ENCODE measurements at regions not wholly inside any gene's neighbourhood (a gene's known extent, or its start where the extent isn't known, plus 50 kb on each side); places are given as distances from the start of the nearest gene placed in this dataset.

DNA sequence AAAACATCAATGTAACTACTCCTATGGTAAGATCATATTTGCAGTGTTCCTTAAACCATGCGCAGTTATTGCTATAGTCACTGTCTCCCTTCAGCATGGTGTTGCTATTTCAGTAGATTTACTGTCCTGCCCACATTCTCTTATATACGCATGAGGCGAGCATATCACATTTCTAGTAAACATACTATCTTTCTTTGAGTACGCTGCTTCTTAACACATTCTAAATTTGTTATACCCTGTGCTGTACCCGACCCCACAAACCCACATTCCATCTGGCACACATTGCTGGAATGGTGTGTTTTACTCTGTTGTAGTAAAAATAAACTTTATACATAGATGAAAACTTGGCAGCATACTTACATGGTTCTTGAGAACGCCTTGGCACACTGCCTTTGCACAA, 163.3 kb downstream of the QPCT start:
- Histone ChIP-seq H3K9me3 (ENCODE audit: low read length) (no peaks in the 10 kb centered on the region), H3K27ac (ENCODE audit: low read length) (no peak overlapping the region), H3K4me3 (ENCODE audit: low read length) (no peak overlapping the region), H2AFZ (ENCODE audit: low read depth, low read length) (no peak overlapping the region), H3F3A (ENCODE audit: insufficient read depth, low read length, poor library complexity, severe bottlenecking) (no peaks in the 10 kb centered on the region), H3K27me3 (ENCODE audit: insufficient read depth, low read depth, low read length) (no peaks in the 10 kb centered on the region), H3K79me2 (replicated peaks; ENCODE audit: insufficient read depth, low read length) (no peaks in the 10 kb centered on the region), H3K9ac (ENCODE audit: low read length) (no peak overlapping the region), H3K36me3 (ENCODE audit: insufficient read depth, low read length) (no peaks in the 10 kb centered on the region), H3K4me2 (ENCODE audit: low read length) (no peak overlapping the region), H3K9me2 (ENCODE audit: insufficient read depth, low read length) (no peaks in the 10 kb centered on the region), H4K20me1 (ENCODE audit: insufficient read depth) (no peaks in the 10 kb centered on the region)
- TF ChIP-seq MXI1 (conservative IDR thresholded peaks at IDR 0.05; ENCODE audit: poor library complexity, severe bottlenecking) (no peak), TAF1 (IDR thresholded peaks at IDR 0.05; ENCODE audit: low read depth) (no peak), SMC3 (conservative IDR thresholded peaks at IDR 0.05; ENCODE audit: poor library complexity) (no peak), RAD21 (conservative IDR thresholded peaks at IDR 0.05) (no peak), POLR2AphosphoS5 (IDR thresholded peaks at IDR 0.05) (no peak), EZH2 (IDR thresholded peaks at IDR 0.05; ENCODE audit: borderline replicate concordance, insufficient read depth, low read length, poor library complexity, severe bottlenecking) (no peak), EP300 (conservative IDR thresholded peaks at IDR 0.05; ENCODE audit: poor library complexity, severe bottlenecking) (no peak)
- TF ChIP-seq, protein P1, sequence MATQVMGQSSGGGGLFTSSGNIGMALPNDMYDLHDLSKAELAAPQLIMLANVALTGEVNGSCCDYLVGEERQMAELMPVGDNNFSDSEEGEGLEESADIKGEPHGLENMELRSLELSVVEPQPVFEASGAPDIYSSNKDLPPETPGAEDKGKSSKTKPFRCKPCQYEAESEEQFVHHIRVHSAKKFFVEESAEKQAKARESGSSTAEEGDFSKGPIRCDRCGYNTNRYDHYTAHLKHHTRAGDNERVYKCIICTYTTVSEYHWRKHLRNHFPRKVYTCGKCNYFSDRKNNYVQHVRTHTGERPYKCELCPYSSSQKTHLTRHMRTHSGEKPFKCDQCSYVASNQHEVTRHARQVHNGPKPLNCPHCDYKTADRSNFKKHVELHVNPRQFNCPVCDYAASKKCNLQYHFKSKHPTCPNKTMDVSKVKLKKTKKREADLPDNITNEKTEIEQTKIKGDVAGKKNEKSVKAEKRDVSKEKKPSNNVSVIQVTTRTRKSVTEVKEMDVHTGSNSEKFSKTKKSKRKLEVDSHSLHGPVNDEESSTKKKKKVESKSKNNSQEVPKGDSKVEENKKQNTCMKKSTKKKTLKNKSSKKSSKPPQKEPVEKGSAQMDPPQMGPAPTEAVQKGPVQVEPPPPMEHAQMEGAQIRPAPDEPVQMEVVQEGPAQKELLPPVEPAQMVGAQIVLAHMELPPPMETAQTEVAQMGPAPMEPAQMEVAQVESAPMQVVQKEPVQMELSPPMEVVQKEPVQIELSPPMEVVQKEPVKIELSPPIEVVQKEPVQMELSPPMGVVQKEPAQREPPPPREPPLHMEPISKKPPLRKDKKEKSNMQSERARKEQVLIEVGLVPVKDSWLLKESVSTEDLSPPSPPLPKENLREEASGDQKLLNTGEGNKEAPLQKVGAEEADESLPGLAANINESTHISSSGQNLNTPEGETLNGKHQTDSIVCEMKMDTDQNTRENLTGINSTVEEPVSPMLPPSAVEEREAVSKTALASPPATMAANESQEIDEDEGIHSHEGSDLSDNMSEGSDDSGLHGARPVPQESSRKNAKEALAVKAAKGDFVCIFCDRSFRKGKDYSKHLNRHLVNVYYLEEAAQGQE (IDR thresholded peaks at IDR 0.05; ENCODE audit: borderline replicate concordance), result no peak
- TF ChIP-seq, protein P2, sequence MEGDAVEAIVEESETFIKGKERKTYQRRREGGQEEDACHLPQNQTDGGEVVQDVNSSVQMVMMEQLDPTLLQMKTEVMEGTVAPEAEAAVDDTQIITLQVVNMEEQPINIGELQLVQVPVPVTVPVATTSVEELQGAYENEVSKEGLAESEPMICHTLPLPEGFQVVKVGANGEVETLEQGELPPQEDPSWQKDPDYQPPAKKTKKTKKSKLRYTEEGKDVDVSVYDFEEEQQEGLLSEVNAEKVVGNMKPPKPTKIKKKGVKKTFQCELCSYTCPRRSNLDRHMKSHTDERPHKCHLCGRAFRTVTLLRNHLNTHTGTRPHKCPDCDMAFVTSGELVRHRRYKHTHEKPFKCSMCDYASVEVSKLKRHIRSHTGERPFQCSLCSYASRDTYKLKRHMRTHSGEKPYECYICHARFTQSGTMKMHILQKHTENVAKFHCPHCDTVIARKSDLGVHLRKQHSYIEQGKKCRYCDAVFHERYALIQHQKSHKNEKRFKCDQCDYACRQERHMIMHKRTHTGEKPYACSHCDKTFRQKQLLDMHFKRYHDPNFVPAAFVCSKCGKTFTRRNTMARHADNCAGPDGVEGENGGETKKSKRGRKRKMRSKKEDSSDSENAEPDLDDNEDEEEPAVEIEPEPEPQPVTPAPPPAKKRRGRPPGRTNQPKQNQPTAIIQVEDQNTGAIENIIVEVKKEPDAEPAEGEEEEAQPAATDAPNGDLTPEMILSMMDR (IDR thresholded peaks at IDR 0.05; ENCODE audit: poor library complexity, severe bottlenecking), result no peak

- no peaks in the 10 kb centered on the region for H3F3A ChIP-seq (ENCODE audit: insufficient read depth, low read length, poor library complexity, severe bottlenecking)
- H3K4me2 ChIP-seq (ENCODE audit: low read length), result no peak overlapping the region
- no peak overlapping the region for H3K9ac ChIP-seq (ENCODE audit: low read length)
- TF ChIP-seq TAF1 (IDR thresholded peaks at IDR 0.05; ENCODE audit: low read depth) (no peak), POLR2AphosphoS5 (IDR thresholded peaks at IDR 0.05) (no peak), EZH2 (IDR thresholded peaks at IDR 0.05; ENCODE audit: borderline replicate concordance, insufficient read depth, low read length, poor library complexity, severe bottlenecking) (no peak), RAD21 (conservative IDR thresholded peaks at IDR 0.05) (no peak), EP300 (conservative IDR thresholded peaks at IDR 0.05; ENCODE audit: poor library complexity, severe bottlenecking) (no peak), MXI1 (conservative IDR thresholded peaks at IDR 0.05; ENCODE audit: poor library complexity, severe bottlenecking) (no peak), SMC3 (conservative IDR thresholded peaks at IDR 0.05; ENCODE audit: poor library complexity) (no peak)
- TF ChIP-seq, protein P1 (IDR thresholded peaks at IDR 0.05; ENCODE audit: borderline replicate concordance), result no peak
- TF ChIP-seq, protein P2 (IDR thresholded peaks at IDR 0.05; ENCODE audit: poor library complexity, severe bottlenecking), result no peak
- no peaks in the 10 kb centered on the region for H3K36me3 ChIP-seq (ENCODE audit: insufficient read depth, low read length)
- no peak overlapping the region for H3K4me3 ChIP-seq (ENCODE audit: low read length)
- H2AFZ ChIP-seq (ENCODE audit: low read depth, low read length), result no peak overlapping the region
- H3K27me3 ChIP-seq (ENCODE audit: insufficient read depth, low read depth, low read length), result no peaks in the 10 kb centered on the region
- H3K79me2 ChIP-seq (replicated peaks; ENCODE audit: insufficient read depth, low read length), result no peaks in the 10 kb centered on the region
- H4K20me1 ChIP-seq (ENCODE audit: insufficient read depth), result no peaks in the 10 kb centered on the region
- no peaks in the 10 kb centered on the region for H3K9me3 ChIP-seq (ENCODE audit: low read length)
- no peak overlapping the region for H3K27ac ChIP-seq (ENCODE audit: low read length)
- H3K9me2 ChIP-seq (ENCODE audit: insufficient read depth, low read length), result no peaks in the 10 kb centered on the region
Measured at GRCh38 chr2:37512971-37513370, 158.5 kb downstream of the CDC42EP3 start.
